ENCODE measurements at regions not wholly inside any gene's neighbourhood (a gene's known extent, or its start where the extent isn't known, plus 50 kb on each side); places are given as distances from the start of the nearest gene placed in this dataset.

GRCh38 chr9:659286-659685, 182.2 kb upstream of the DMRT1 start:
- TF ChIP-seq EP300 (IDR thresholded peaks at IDR 0.05) (no peak), POLR2A (IDR thresholded peaks at IDR 0.05) (no peak), CTCF (IDR thresholded peaks at IDR 0.05) (no peak)
